GM18511 (cell line): ENCODE measurements at regions not wholly inside any gene's neighbourhood (a gene's known extent, or its start where the extent isn't known, plus 50 kb on each side); places are given as distances from the start of the nearest gene placed in this dataset.
"Not testable (repeated sequence)": the region's sequence is repeated elsewhere in the genome, so short reads cannot be mapped to it uniquely, and the experiment has no call there.

Experiments
- ATAC-seq: cut with Tn5 transposase; IDR thresholded peaks from one replicate; pipeline ENCODE4 v1.9.1; 2021; ENCODE audit warnings: mild to moderate bottlenecking, moderate library complexity; ENCODE audit not compliant: unreplicated experiment

- not testable (repeated sequence) for ATAC-seq
Observed at GRCh38 chr3:104043001-104043543, 1323.6 kb upstream of the ALCAM start.

GRCh38 chr3:104044002-104044401, 1322.7 kb upstream of the ALCAM start:
- ATAC-seq = no peak

GRCh38 chr3:104066658-104067057, 1300.1 kb upstream of the ALCAM start:
- no peak for ATAC-seq

- ATAC-seq = no peak
Observed at GRCh38 chr3:104069114-104069513, 1297.6 kb upstream of the ALCAM start.

- ATAC-seq = no peak
Observed at GRCh38 chr3:104070906-104071305, 1295.8 kb upstream of the ALCAM start.

- ATAC-seq = no peak
Observed at GRCh38 chr3:104080088-104080626, 1286.6 kb upstream of the ALCAM start.

GRCh38 chr3:104088738-104089137, 1278.0 kb upstream of the ALCAM start:
- ATAC-seq = no peak

- not testable (repeated sequence) for ATAC-seq
Observed at GRCh38 chr3:104089987-104090386, 1276.7 kb upstream of the ALCAM start.

- ATAC-seq = no peak
Observed at GRCh38 chr3:104101736-104102135, 1265.0 kb upstream of the ALCAM start.

- ATAC-seq = peak; percentile 94
Observed at GRCh38 chr3:104102386-104102785, 1264.3 kb upstream of the ALCAM start.

- ATAC-seq = no peak
Observed at GRCh38 chr3:104106276-104106675, 1260.4 kb upstream of the ALCAM start.

- no peak for ATAC-seq
Observed at GRCh38 chr3:104108522-104108921, 1258.2 kb upstream of the ALCAM start.

- no peak for ATAC-seq
Observed at GRCh38 chr3:104126463-104126862, 1240.2 kb upstream of the ALCAM start.

- no peak for ATAC-seq
Observed at GRCh38 chr3:104126864-104127553, 1239.7 kb upstream of the ALCAM start.

GRCh38 chr3:104127830-104128229, 1238.9 kb upstream of the ALCAM start:
- ATAC-seq = no peak

- no peak for ATAC-seq
Observed at GRCh38 chr3:104132566-104133403, 1233.9 kb upstream of the ALCAM start.

GRCh38 chr3:104133630-104134029, 1233.1 kb upstream of the ALCAM start:
- no peak for ATAC-seq

GRCh38 chr3:104137116-104137515, 1229.6 kb upstream of the ALCAM start:
- no peak for ATAC-seq

GRCh38 chr3:104145164-104145563, 1221.5 kb upstream of the ALCAM start:
- no peak for ATAC-seq

- ATAC-seq = no peak
Observed at GRCh38 chr3:104149154-104149553, 1217.6 kb upstream of the ALCAM start.

- ATAC-seq = no peak
Observed at GRCh38 chr3:104150724-104151123, 1216.0 kb upstream of the ALCAM start.

GRCh38 chr3:104154896-104155295, 1211.8 kb upstream of the ALCAM start:
- no peak for ATAC-seq
